WTC11 (cell line): ENCODE measurements at regions not wholly inside any gene's neighbourhood (a gene's known extent, or its start where the extent isn't known, plus 50 kb on each side); places are given as distances from the start of the nearest gene placed in this dataset.
"Not testable (repeated sequence)": the region's sequence is repeated elsewhere in the genome, so short reads cannot be mapped to it uniquely, and the experiment has no call there.

Experiments
- CREB1 ChIP-seq: sonication (generic); formaldehyde crosslinking; IDR thresholded peaks from 2 replicates; pipeline ENCODE4 v1.8.0; 2023; ENCODE audit warnings: mild to moderate bottlenecking, missing genetic modification reagents
- FOXJ3 ChIP-seq: sonication (generic); formaldehyde crosslinking; IDR thresholded peaks from 2 replicates; pipeline ENCODE4 v1.9.0; 2021; ENCODE audit warnings: missing genetic modification reagents, mild to moderate bottlenecking, borderline replicate concordance
- JUN ChIP-seq: sonication (generic); formaldehyde crosslinking; IDR thresholded peaks from 2 replicates; pipeline ENCODE4 v1.8.0; 2023; ENCODE audit warnings: mild to moderate bottlenecking, missing genetic modification reagents
- RORB ChIP-seq: fragments of 250-450 bp; sonication (Bioruptor Pico); IDR thresholded peaks from 2 replicates; pipeline ENCODE4 v1.9.0; 2021; ENCODE audit warnings: mild to moderate bottlenecking
- TF ChIP-seq, protein P1 (sequence below): fragments of 200-600 bp; IDR thresholded peaks from 2 replicates; pipeline ENCODE4 v1.8.0; 2022; ENCODE audit warnings: antibody characterized with exemption
- TF ChIP-seq, protein P2 (sequence below): sonication (generic); formaldehyde crosslinking; IDR thresholded peaks from 2 replicates; pipeline ENCODE4 v1.8.0; 2022; ENCODE audit warnings: mild to moderate bottlenecking, missing genetic modification reagents

DNA sequence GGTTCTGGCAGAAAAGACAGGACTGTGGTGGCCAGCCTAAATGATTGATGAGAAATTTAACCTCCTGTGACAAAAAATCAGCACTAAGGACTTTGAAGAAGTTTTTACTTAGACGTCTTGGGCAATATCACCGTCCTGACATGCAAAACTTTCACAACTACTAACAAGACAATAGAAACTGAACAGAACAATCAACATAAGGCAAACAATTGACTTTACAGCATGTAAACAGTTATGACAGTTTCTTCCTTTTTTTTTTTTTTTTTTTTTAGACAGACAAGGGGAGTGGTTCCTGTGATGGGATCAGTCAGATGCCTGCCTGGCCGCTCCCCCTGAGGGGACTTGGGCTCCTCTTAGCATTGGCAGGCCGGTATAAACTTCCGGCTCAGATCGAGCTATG lies 100.8 kb downstream of the ALG1L2 start:
- TF ChIP-seq, protein P1, sequence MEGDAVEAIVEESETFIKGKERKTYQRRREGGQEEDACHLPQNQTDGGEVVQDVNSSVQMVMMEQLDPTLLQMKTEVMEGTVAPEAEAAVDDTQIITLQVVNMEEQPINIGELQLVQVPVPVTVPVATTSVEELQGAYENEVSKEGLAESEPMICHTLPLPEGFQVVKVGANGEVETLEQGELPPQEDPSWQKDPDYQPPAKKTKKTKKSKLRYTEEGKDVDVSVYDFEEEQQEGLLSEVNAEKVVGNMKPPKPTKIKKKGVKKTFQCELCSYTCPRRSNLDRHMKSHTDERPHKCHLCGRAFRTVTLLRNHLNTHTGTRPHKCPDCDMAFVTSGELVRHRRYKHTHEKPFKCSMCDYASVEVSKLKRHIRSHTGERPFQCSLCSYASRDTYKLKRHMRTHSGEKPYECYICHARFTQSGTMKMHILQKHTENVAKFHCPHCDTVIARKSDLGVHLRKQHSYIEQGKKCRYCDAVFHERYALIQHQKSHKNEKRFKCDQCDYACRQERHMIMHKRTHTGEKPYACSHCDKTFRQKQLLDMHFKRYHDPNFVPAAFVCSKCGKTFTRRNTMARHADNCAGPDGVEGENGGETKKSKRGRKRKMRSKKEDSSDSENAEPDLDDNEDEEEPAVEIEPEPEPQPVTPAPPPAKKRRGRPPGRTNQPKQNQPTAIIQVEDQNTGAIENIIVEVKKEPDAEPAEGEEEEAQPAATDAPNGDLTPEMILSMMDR = not testable (repeated sequence)
- TF ChIP-seq, protein P2, sequence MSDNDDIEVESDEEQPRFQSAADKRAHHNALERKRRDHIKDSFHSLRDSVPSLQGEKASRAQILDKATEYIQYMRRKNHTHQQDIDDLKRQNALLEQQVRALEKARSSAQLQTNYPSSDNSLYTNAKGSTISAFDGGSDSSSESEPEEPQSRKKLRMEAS (CRISPR knock-in tag) = not testable (repeated sequence)
- not testable (repeated sequence) for TF ChIP-seq FOXJ3; RORB (CRISPR knock-in tag); JUN; CREB1
